GM18907 (cell line): ENCODE measurements at regions not wholly inside any gene's neighbourhood (a gene's known extent, or its start where the extent isn't known, plus 50 kb on each side); places are given as distances from the start of the nearest gene placed in this dataset.
"Not testable (repeated sequence)": the region's sequence is repeated elsewhere in the genome, so short reads cannot be mapped to it uniquely, and the experiment has no call there.

Source experiments
- ATAC-seq: cut with Tn5 transposase; IDR thresholded peaks from one replicate; pipeline ENCODE4 v1.9.1; 2021; ENCODE audit warnings: mild to moderate bottlenecking, moderate library complexity; ENCODE audit not compliant: unreplicated experiment

- ATAC-seq: no peak
These were observed 283.6 kb upstream of the NMUR2 start for GRCh38 chr5:152688561-152689249.

- ATAC-seq: no peak
These were observed 284.2 kb upstream of the NMUR2 start for GRCh38 chr5:152689250-152689711.

DNA sequence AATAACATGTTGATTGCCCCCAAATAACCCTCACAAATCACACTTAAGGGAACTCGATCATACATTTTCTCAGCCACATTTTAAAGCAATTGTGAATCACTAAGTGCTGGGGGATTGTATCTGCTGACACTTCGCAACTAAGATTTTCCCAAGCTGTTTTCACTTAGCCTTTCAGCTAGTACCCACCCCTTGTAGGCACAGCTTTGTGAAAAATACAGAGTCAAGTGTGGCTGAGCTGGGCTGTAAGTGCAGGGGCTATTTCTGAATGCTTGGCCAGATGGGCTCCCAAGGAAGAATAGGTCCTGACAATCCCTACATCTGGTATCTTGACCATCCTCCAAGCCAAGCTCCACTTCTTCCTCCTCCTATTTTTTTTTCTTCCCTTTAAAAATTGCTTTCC, 289.2 kb upstream of the NMUR2 start:
- ATAC-seq: no peak

DNA sequence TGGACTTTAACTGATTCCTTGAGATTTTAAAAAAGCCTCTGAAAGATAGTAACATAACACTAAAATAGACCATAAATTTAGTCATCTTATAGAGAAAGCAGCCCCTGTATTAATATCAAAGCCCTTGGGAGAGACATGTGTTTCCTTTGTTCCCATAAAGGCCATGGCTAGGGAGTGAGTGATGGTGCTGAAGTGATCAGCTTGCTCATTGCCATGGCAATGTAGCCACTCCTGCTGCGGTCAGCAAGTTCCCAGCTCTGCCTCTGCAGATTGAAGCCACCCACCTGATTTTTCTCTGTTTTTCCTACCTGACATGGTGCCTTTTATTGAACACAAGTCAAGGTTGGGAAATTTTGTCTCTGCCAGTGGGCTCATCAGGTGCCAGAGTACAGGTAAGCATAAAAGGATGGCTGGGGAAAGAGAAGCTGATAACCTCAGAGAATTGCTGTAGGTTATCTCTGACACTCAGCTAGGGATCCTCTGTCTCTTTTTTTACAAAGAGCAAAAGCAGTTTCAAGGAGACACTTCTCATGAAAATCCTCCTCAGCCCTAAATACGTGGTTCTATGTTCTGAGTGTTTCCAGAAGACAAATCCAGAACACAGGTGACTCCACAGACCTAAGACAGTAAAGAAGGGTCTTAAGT, 296.3 kb upstream of the NMUR2 start:
- no peak for ATAC-seq

GRCh38 chr5:152704286-152704685, 299.2 kb upstream of the NMUR2 start:
- no peak for ATAC-seq

GRCh38 chr5:152711801-152712388, 306.8 kb upstream of the NMUR2 start:
- no peak for ATAC-seq

- no peak for ATAC-seq
These were observed 312.3 kb upstream of the NMUR2 start for GRCh38 chr5:152717393-152717792.

GRCh38 chr5:152723482-152723881, 318.4 kb upstream of the NMUR2 start:
- no peak for ATAC-seq

DNA sequence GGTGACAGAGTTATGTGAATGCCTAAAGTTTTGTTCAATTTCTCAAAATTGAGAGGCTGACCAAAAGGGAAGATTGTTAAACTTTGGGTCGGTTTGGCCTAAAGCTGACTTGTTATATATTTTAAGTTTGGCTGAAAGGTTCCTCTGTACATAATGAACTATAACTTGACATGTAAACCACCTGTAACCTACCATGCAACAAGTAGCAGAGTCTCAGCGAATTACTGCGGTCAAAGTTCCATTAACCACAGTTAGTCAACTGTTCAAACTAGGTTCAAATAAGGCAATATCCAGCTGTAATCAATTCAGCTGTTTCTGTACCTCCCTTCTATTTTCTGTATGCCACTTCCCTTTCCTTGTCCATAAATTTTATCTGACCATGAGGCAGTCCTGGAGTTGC, 325.1 kb upstream of the NMUR2 start:
- no peak for ATAC-seq

DNA sequence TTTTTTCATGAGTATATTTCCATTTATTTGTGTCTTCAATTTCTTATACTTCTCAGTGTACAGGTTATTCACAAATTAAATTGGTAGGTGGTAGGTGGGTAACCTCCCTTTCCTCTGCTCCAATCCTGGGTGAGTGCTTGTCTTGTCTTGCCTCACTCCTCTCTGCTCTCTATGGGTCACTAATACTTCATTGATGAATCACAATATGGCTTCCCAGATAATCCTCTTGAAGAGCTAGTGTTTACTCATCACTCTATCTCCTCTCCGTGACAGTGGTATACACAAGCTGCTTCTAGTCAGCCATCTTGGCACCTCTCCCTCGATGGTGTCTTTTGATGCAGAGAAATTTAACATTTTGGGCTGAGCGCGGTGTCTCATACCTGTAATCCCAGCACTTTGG, 331.8 kb upstream of the NMUR2 start:
- no peak for ATAC-seq

DNA sequence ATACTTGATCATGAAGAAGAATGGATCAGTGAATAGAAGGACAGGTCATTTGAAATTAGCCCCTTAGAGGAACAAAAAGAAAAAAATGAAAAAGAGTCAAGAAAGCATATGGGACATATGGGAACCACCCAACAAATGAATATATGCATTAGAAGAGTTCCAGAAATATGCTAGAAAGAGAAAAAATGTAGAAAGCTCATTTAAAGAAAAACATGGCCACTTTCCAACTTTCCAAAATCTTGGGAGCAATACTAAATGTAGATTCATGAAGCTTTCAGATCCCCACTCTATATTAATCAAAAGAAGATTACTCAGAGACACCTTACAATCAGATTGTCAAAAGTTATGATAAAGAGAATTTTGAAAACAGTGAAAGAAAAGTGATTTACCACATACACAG, 334.8 kb upstream of the NMUR2 start:
- no peak for ATAC-seq

- ATAC-seq: not testable (repeated sequence)
These were observed 336.0 kb upstream of the NMUR2 start for GRCh38 chr5:152741126-152741525.

DNA sequence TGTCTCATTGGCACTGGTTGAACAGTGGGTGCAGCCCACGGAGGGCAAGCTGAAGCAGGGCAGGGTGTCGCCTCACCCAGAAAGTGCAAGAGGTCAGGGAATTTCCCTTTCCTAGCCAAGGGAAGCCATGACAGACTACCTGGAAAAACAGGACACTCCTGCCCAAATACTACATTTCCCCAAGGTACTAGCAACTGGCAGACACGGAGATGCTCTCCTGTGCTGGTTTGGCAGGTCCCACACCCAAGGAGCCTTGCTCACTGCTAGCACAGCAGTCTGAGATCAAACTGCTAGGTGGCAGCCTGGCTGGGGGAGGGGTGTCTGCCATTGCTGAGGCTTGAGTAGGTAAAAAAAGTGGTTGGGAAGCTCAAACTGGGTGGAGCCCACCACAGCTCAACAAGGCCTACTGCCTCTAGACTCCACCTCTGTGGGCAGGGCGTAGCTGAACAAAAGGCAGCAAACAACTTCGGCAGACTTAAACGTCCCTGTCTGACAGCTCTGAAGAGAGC, 382.7 kb upstream of the NMUR2 start:
- not testable (repeated sequence) for ATAC-seq

DNA sequence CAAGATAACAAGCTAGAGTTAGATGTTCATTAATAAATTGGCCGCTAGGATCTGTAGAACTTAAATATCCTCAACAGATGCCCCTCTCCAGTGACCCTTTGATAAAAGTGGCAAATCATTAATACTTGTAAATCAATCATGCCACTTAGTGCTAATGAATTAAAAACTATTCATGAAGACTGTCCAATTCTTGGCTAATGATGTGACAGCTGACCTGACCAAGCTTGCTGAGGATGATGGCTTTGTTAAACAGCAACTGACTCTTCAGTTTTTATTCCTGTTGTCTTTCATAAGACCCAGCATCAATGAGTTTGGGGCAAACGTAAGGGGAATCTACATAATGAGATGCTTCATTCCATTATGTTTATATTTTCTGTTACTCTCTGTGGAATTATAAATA, 396.8 kb upstream of the NMUR2 start:
- ATAC-seq: no peak

- ATAC-seq: no peak
These were observed 399.1 kb upstream of the NMUR2 start for GRCh38 chr5:152804179-152804578.

GRCh38 chr5:152811988-152812387, 406.9 kb upstream of the NMUR2 start:
- no peak for ATAC-seq

- ATAC-seq: no peak
These were observed 408.4 kb upstream of the NMUR2 start for GRCh38 chr5:152813526-152813925.

DNA sequence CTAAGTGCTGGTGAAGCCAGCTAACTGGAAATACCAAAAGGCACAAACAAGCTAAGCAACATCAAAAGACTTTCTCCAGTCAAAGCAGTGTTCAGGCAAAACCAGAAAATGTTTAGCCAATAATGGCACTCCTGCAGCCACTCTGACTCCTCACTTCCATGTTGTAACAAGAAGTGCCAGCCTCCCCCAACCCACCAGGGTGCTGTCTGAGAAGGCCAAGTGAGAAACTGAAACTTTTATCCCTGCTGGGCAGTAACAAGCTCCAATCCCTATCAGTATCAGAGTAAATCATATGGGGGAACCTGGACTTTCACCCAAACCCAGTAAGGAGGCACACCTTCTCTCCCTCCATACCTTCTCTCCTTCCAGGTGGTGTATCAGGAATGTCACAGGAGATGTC, 414.8 kb upstream of the NMUR2 start:
- ATAC-seq: no peak

GRCh38 chr5:152824316-152824715, 419.2 kb upstream of the NMUR2 start:
- ATAC-seq: no peak

DNA sequence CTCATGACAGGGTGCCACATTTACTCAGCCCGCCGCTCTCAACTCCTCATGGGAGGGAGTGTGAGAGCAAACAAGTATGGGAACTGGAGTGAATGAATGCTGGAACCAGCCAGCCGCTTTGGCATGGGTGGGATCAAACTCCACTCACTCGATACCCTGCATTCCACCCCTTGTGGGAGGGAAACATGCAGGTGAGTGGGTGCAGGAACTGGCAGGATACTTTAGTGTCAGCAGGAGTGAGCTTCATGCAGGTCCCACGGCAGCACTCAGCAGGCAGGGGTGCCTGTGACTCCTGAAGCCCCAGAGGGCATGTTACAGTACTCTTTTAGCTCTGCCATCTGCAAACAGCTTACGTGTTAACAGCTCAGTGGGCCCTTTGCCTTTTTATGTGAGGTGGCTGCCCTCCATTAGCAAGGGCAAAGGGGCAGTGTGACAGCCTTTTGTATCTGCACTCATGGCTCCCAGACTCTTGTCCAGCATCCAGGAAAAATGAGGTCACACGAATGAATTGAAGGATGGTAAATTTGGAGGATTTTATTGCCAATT, 433.2 kb upstream of the NMUR2 start:
- ATAC-seq: no peak

DNA sequence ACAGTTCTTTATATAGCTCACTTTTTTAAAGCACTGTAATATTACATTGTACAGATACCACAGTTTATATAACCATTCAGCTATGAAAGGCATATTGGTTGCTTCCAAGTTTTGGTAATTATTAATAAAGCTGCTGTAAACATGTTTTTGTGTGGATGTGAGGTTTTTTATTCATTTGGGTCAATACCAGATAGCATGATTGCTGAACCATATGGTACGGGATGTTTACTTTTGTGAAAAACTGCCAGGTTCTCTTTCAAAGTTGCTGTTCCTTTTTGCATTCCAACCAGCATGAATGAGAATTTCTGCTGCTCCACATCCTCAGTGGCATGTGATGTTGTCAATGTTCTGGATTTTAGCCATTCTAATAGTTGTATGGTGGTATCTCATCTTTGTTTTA, 439.6 kb upstream of the NMUR2 start:
- no peak for ATAC-seq

DNA sequence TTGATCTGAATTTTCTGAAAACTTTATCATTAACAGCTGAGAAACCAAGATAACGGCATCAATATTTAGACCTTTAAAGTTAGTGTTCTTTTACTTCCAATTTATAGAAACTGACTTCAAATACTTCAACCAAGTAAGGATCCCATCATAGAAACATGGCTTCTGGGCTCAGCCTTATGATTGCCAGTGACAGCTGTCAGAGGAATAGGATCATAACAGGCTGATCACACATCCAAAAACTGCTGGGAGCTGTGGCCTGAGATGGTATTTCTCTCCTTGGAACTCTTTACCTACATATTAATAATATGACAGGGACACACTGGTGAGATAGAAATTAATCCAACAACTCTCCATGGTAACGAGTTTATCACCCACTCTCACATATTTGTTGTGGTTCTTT, 448.3 kb upstream of the NMUR2 start:
- no peak for ATAC-seq
